CD4-positive, alpha-beta T cell (primary cell): ENCODE measurements at regions not wholly inside any gene's neighbourhood (a gene's known extent, or its start where the extent isn't known, plus 50 kb on each side); places are given as distances from the start of the nearest gene placed in this dataset.

Experiments used
- ATAC-seq: fragments of 200-7000 bp; cut with Tn5 transposase; one replicate; pipeline ENCODE4 v1.10.0; 2022; ENCODE audit warnings: mild to moderate bottlenecking; ENCODE audit not compliant: poor library complexity
- CTCF ChIA-PET: fragments of 350-600 bp; sonication (Branson Sonifier 250); formaldehyde crosslinking; loops from one replicate; lab custom pipeline; 2021; ENCODE audit warnings: antibody characterized with exemption, inconsistent platforms; lab: Charles Lee
- POLR2A ChIA-PET: fragments of 350-600 bp; sonication (Branson Sonifier 250); formaldehyde crosslinking; loops from one replicate; lab custom pipeline; 2021; ENCODE audit warnings: antibody characterized with exemption, inconsistent platforms; lab: Charles Lee
- DNase-seq, 14 experiments: peaks; one replicate each; pipeline ENCODE4 v3.0.0-alpha.2; 2013 to 2020; ENCODE audit warnings: mixed read lengths in 2 of 14
- H3K27ac ChIP-seq, 2 donors: one replicate each; pipeline versions ENCODE4 v1.5.1 to v1.7.0; 2013; ENCODE audit warnings: low read length in 2 of 2, low read depth in 1 of 2, mild to moderate bottlenecking in 1 of 2
- H3K27me3 ChIP-seq, 2 experiments: 1 replicate in 1 of 2; 2 replicates in 1 of 2; pipeline versions ENCODE4 v1.6.1 to v1.7.0; 2013; ENCODE audit warnings: low read length in 2 of 2, control low read depth in 1 of 2, mild to moderate bottlenecking in 1 of 2, moderate library complexity in 1 of 2; ENCODE audit not compliant: insufficient read depth in 2 of 2, control insufficient read depth in 1 of 2
- H3K36me3 ChIP-seq: one replicate; pipeline ENCODE4 v1.6.1; 2013; ENCODE audit warnings: low read length, control low read depth; ENCODE audit not compliant: insufficient read depth
- H3K4me1 ChIP-seq: one replicate; pipeline ENCODE4 v1.6.1; 2013; ENCODE audit warnings: low read length, control low read depth; ENCODE audit not compliant: insufficient read depth
- H3K4me3 ChIP-seq: one replicate; pipeline ENCODE4 v1.5.1; 2013; ENCODE audit warnings: mild to moderate bottlenecking, low read length, moderate library complexity
- H3K9me3 ChIP-seq, 2 experiments: 1 replicate in 1 of 2; 2 replicates in 1 of 2; pipeline versions ENCODE4 v1.6.1 to v1.7.0; 2013; ENCODE audit warnings: low read length in 2 of 2, mild to moderate bottlenecking in 2 of 2, control low read depth in 1 of 2, moderate library complexity in 1 of 2; ENCODE audit not compliant: control insufficient read depth in 1 of 2, insufficient read depth in 1 of 2
- H3K27ac Mint-ChIP-seq: one replicate; pipeline ENCODE4 v1.8.0; 2020; ENCODE audit warnings: mixed read lengths
- H3K27me3 Mint-ChIP-seq: one replicate; pipeline ENCODE4 v1.8.0; 2021; ENCODE audit warnings: mixed read lengths
- H3K36me3 Mint-ChIP-seq: one replicate; pipeline ENCODE4 v1.8.0; 2021; ENCODE audit warnings: low read depth, mixed read lengths
- H3K4me1 Mint-ChIP-seq: one replicate; pipeline ENCODE4 v1.8.0; 2021; ENCODE audit warnings: low read depth, mixed read lengths
- H3K4me3 Mint-ChIP-seq: one replicate; pipeline ENCODE4 v1.8.0; 2020; ENCODE audit warnings: mild to moderate bottlenecking, mixed read lengths
- H3K9me3 Mint-ChIP-seq: one replicate; pipeline ENCODE4 v1.8.0; 2020; ENCODE audit warnings: mixed read lengths
- intact Hi-C, 2 experiments: fragments of 100-400 bp; cut with DNase I in 1 of 2; cut with micrococcal nuclease in 1 of 2; formaldehyde crosslinking; loops; one replicate each; pipeline versions ENCODE4 v1.15.1 to v1.9.0; 2023 to 2025; cut with DNase I, micrococcal nuclease
- TF ChIP-seq, protein P1 (sequence below): fragments of 200-600 bp; IDR thresholded peaks from one replicate; pipeline ENCODE4 v1.8.0; 2022; ENCODE audit warnings: antibody characterized with exemption, mild to moderate bottlenecking

DNA sequence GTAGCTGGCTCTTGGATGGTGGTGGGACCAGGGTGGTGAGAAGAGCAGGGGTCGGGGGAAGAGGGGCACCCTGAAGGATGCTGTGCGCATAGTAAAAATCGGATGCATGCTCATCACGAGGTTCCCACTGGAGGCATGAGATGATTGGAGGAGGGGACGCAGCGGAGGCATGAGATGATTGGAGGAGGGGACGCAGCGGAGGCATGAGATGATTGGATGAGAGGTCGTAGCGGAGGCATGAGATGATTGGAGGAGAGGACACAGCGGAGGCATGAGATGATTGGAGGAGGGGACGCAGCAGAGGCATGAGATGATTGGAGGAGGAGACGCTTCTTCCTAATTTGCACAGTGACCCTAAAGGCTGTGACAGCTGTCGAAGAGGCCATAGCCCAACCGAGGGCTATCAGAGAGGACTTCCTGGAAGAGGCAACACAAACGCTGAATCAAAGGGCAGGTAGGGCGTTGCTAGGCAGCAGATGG, 106.7 kb downstream of the ADRA2C start:
- no peak overlapping the region for H3K4me3 Mint-ChIP-seq
- no peaks in the 10 kb centered on the region for H3K36me3 ChIP-seq
- intact Hi-C loops = no loop called here
- peaks cover 6% of the 10 kb centered on the region for H3K4me1 ChIP-seq
- H3K4me3 ChIP-seq = no peak overlapping the region
- no peak overlapping the region for H3K27ac ChIP-seq
- ATAC-seq (no peak), DNase-seq (no peak)
- ChIA-PET CTCF (no interaction called here), POLR2A (no interaction called here)
- H3K4me1 Mint-ChIP-seq = peaks cover 9% of the 10 kb centered on the region
- H3K27me3 Mint-ChIP-seq = peaks cover 76% of the 10 kb centered on the region
- H3K9me3 ChIP-seq = peaks cover under 1 to 34% of the 10 kb centered on the region in 2 experiments
- TF ChIP-seq, protein P1, sequence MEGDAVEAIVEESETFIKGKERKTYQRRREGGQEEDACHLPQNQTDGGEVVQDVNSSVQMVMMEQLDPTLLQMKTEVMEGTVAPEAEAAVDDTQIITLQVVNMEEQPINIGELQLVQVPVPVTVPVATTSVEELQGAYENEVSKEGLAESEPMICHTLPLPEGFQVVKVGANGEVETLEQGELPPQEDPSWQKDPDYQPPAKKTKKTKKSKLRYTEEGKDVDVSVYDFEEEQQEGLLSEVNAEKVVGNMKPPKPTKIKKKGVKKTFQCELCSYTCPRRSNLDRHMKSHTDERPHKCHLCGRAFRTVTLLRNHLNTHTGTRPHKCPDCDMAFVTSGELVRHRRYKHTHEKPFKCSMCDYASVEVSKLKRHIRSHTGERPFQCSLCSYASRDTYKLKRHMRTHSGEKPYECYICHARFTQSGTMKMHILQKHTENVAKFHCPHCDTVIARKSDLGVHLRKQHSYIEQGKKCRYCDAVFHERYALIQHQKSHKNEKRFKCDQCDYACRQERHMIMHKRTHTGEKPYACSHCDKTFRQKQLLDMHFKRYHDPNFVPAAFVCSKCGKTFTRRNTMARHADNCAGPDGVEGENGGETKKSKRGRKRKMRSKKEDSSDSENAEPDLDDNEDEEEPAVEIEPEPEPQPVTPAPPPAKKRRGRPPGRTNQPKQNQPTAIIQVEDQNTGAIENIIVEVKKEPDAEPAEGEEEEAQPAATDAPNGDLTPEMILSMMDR = no peak
- H3K9me3 Mint-ChIP-seq = peaks cover 3% of the 10 kb centered on the region
- no peaks in the 10 kb centered on the region for H3K36me3 Mint-ChIP-seq
- H3K27me3 ChIP-seq = peaks cover 31 to 47% of the 10 kb centered on the region in 2 experiments
- H3K27ac Mint-ChIP-seq = no peak overlapping the region

DNA sequence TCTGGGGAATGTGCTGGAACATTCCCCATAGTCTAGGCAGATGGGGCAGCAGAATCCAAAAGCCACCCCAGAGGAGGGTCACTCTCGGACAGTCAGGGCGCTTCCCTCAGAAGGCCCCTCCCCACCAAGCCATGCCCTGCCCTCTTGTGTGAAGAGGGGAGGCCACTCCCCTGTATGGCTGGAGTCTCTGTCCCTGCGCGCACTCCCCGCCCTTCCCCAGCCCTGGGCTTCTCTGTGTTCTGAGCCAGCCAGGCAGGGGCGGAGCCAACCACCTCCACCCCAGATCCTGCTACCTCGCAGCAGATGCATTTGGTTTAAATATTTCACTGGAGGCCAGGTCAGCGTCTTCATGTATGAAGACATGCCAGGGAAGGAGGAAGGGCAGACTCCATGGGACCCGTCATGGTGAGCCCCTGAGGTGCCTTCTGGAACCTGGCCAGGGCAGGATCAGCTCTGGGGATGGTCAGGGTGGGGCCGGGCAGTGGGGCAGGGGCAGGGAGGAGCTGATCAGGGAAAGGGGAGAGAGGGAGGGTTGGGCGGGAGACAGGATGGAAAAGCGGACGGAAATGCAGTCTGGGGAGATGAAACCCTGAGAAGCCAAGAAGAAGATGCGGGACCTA, 107.3 kb downstream of the ADRA2C start:
- ATAC-seq (no peak), DNase-seq (no peak)
- Histone ChIP-seq H3K27me3 (peaks cover 38 to 50% of the 10 kb centered on the region in 2 experiments), H3K4me3 (no peak overlapping the region), H3K9me3 (peaks cover 7 to 34% of the 10 kb centered on the region in 2 experiments), H3K4me1 (peaks cover 6% of the 10 kb centered on the region), H3K27ac (no peak overlapping the region), H3K36me3 (no peaks in the 10 kb centered on the region)
- ChIA-PET CTCF (no interaction called here), POLR2A (no interaction called here)
- TF ChIP-seq, protein P1 = no peak
- H3K4me1 Mint-ChIP-seq = peaks cover 9% of the 10 kb centered on the region
- intact Hi-C loops = no loop called here
- no peak overlapping the region for H3K27ac Mint-ChIP-seq
- peaks cover 3% of the 10 kb centered on the region for H3K9me3 Mint-ChIP-seq
- peaks cover 76% of the 10 kb centered on the region for H3K27me3 Mint-ChIP-seq
- H3K4me3 Mint-ChIP-seq = no peak overlapping the region
- no peaks in the 10 kb centered on the region for H3K36me3 Mint-ChIP-seq

DNA sequence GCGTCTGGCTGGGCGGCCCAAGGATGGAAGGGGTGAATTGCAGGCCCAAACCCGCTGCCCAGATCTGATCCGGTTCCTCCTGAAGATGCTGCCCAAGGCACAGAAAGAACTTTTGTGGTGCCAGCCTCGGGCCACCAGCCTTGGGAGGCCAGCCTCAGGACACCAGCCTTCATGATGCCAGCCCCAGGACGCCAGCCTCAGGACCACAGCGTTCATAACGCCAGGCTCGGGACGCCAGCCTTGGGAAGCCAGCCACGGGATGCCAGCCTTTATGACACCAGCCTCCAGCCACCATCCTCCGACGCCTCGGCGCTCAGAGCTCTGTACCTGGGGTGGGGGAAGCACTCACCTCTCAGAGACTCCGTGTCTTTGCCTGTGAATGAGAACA, 107.8 kb downstream of the ADRA2C start:
- ChIA-PET POLR2A (no interaction called here), CTCF (no interaction called here)
- H3K27me3 ChIP-seq = peaks cover 41 to 54% of the 10 kb centered on the region in 2 experiments
- ATAC-seq = no peak
- intact Hi-C loops = no loop called here
- DNase-seq = no peak
- H3K4me1 ChIP-seq = peaks cover 6% of the 10 kb centered on the region
- TF ChIP-seq, protein P1 = no peak
- Mint-ChIP-seq H3K9me3 (peaks cover 3% of the 10 kb centered on the region), H3K27ac (no peak overlapping the region), H3K4me1 (peaks cover 11% of the 10 kb centered on the region), H3K36me3 (no peaks in the 10 kb centered on the region), H3K27me3 (peaks cover 77% of the 10 kb centered on the region), H3K4me3 (no peak overlapping the region)
- no peaks in the 10 kb centered on the region for H3K36me3 ChIP-seq
- H3K27ac ChIP-seq = no peak overlapping the region
- H3K4me3 ChIP-seq = no peak overlapping the region
- H3K9me3 ChIP-seq = peaks cover 7 to 33% of the 10 kb centered on the region in 2 experiments
